Astrocyte of the spinal cord (primary cell): ENCODE measurements at regions not wholly inside any gene's neighbourhood (a gene's known extent, or its start where the extent isn't known, plus 50 kb on each side); places are given as distances from the start of the nearest gene placed in this dataset.

Experiments used
- DNase-seq: peaks from one replicate; pipeline ENCODE4 v3.0.0; 2011; ENCODE audit warnings: low read depth, low spot score
- H3K4me3 ChIP-seq: 2 replicates; pipeline ENCODE4 v1.5.1; 2011; ENCODE audit warnings: low read depth, mild to moderate bottlenecking, low read length, moderate library complexity
- CTCF ChIP-seq: IDR thresholded peaks from 2 replicates; pipeline ENCODE4 v1.5.1; 2012; ENCODE audit warnings: low read depth, mild to moderate bottlenecking, low read length, inconsistent platforms
- in situ Hi-C: cut with HindIII; loops from 2 replicates; pipeline ENCODE4 v1.10.0; 2017; ENCODE audit warnings: low sequenced_read_pairs

GRCh38 chrX:96432647-96433046 lies 252.0 kb upstream of the DIAPH2 start:
- peak; percentile 19 for DNase-seq
- in situ Hi-C loops: no loop called here
- no peak for TF ChIP-seq CTCF

GRCh38 chrX:96433409-96434077 lies 251.1 kb upstream of the DIAPH2 start:
- no peak overlapping the region for H3K4me3 ChIP-seq
- no peak for DNase-seq
- in situ Hi-C loops: no loop called here
- no peak for TF ChIP-seq CTCF

More at GRCh38 chrX:96432647-96433046, 252.0 kb upstream of the DIAPH2 start:
- H3K4me3 ChIP-seq: no peak overlapping the region

GRCh38 chrX:96435378-96436035 lies 249.1 kb upstream of the DIAPH2 start:
- H3K4me3 ChIP-seq: no peak overlapping the region
- peak; percentile 35 for DNase-seq
- in situ Hi-C loops: no loop called here
- TF ChIP-seq CTCF: no peak

- DNase-seq: peak; percentile 53
- H3K4me3 ChIP-seq: no peak overlapping the region
- in situ Hi-C loops: no loop called here
Observed at GRCh38 chrX:96436105-96436504, 248.5 kb upstream of the DIAPH2 start.

GRCh38 chrX:96438803-96439202 lies 245.8 kb upstream of the DIAPH2 start:
- in situ Hi-C loops: no loop called here
- no peak for DNase-seq
- TF ChIP-seq CTCF: no peak
- no peak overlapping the region for H3K4me3 ChIP-seq

More at GRCh38 chrX:96436105-96436504, 248.5 kb upstream of the DIAPH2 start:
- TF ChIP-seq CTCF: no peak

GRCh38 chrX:96440941-96441340 lies 243.7 kb upstream of the DIAPH2 start:
- in situ Hi-C loops: no loop called here
- TF ChIP-seq CTCF: no peak
- no peak for DNase-seq
- H3K4me3 ChIP-seq: no peak overlapping the region
